ENCODE measurements at regions not wholly inside any gene's neighbourhood (a gene's known extent, or its start where the extent isn't known, plus 50 kb on each side); places are given as distances from the start of the nearest gene placed in this dataset.
"Not testable (repeated sequence)": the region's sequence is repeated elsewhere in the genome, so short reads cannot be mapped to it uniquely, and the experiment has no call there.

DNA sequence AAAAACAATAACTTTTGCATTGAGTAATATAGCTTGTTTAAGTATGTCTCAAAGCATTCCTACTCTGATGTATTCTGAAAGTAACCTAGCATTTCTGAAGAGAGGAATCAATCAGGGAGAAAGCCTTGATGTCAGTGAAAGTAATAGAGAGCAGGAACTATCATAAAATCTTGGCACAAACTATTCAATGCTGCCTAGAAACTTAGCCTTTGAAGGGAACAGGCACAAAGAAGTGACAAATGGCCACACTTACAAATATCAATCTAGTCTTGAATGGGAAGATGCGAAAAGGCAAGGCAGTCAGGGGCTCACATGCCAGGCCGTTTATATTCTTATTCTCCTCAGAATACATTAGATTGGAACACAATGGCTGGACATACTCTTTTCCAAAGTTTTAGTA lies 576.5 kb upstream of the ANO3 start:
- intact Hi-C loops (cut with micrococcal nuclease) = no loop called here

- intact Hi-C loops (cut with micrococcal nuclease) = no loop called here
Measured at GRCh38 chr11:25755918-25756584, 575.9 kb upstream of the ANO3 start.

GRCh38 chr11:25758145-25758661 lies 573.7 kb upstream of the ANO3 start:
- intact Hi-C loops (cut with micrococcal nuclease) = no loop called here

GRCh38 chr11:25766332-25767015 lies 565.5 kb upstream of the ANO3 start:
- intact Hi-C loops (cut with micrococcal nuclease) = no loop called here

- intact Hi-C loops (cut with micrococcal nuclease) = no loop called here
Measured at GRCh38 chr11:25769287-25769686, 562.6 kb upstream of the ANO3 start.

DNA sequence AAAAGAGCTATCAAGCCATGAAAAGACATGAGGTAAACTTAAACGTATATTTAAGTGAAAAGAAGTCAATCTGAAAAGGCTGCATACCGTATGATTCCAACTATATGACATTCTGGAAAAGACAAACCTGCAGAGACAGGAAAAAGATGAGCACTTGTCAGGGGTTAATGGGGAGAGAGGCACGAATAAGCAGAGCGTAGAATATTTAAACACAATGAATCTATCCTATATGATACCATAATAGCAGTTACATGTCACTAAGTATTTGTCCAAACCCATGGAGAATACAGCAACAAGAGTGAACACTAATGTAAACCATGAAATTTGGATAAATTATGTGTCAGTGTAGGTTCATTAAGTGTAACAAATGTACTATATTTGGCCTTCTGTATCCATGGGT lies 560.3 kb upstream of the ANO3 start:
- intact Hi-C loops (cut with micrococcal nuclease) = no loop called here

- intact Hi-C loops (cut with micrococcal nuclease) = no loop called here
Measured at GRCh38 chr11:25775603-25776002, 556.3 kb upstream of the ANO3 start.

DNA sequence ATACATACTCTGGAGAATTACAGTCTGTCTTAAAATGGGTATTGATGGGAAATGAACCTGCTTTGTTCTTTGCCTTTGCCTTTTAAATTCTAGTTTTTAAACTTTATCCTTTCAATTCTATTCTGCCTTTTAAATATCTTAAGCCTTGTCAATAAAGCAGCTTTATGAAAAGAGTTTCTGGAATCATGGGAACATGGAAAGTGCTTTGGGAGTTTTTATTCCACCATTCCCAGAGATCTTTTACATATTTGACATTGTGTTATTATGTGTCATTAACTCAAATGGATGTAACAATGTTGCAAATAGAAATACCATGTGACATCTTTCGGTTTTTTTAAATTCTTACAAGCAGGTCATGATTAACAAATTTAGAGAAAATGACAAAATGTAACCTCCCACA lies 555.7 kb upstream of the ANO3 start:
- intact Hi-C loops (cut with micrococcal nuclease) = no loop called here

DNA sequence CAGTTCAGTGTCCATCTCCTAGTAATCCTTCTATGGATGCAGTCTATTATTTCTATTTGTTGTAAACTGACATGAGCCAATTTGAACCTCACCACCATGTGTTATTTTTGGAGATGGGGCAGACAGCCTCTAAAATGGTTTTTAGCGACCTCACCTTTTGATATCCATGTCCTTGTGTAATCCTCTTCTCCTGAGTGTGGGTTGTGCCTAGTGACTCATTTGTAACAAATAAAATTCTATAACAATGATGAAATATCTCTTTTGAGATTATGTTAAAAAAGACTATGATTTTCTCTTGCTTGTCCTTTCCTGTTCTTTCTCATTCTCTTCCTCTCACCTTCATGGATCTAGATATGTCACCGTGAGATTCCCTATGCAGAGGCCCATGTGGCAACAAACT lies 554.6 kb upstream of the ANO3 start:
- intact Hi-C loops (cut with micrococcal nuclease) = no loop called here

DNA sequence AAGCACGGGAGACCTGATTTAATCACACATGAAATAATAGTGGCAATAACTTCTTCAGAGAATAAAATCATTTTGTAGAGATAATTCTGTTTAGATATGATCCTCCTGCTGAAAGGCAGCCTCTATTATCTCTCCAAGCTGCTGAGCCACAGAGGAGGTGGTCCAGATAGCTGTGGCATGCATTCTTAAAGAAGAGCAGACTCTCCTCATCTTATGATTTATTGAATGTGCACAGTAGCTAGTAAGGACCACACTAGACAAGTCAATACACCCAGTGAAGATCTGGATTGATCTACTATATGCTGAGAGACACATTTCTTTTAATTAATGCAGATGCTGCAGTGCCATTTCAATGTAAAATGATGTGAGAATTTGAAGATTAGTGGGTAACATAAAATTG lies 552.9 kb upstream of the ANO3 start:
- intact Hi-C loops (cut with micrococcal nuclease) = no loop called here

DNA sequence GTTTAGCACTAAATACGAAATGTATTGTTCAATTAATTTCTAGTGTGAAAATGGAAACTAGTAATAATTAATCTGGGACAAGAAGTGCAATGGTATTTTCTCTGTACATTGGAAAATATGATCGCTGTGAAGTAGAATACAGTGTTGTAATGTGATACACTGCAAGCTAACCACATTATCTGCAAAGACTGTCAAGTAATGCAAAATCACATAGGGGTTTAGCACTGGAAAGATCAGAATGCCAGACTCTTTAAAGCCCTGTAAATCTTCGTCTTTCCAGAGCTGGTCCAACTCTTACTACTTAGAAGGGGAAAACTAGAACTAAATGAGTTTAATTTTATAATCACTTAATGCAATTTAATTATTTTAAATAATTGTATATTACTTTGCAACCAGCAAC lies 544.5 kb upstream of the ANO3 start:
- intact Hi-C loops (cut with micrococcal nuclease) = no loop called here

DNA sequence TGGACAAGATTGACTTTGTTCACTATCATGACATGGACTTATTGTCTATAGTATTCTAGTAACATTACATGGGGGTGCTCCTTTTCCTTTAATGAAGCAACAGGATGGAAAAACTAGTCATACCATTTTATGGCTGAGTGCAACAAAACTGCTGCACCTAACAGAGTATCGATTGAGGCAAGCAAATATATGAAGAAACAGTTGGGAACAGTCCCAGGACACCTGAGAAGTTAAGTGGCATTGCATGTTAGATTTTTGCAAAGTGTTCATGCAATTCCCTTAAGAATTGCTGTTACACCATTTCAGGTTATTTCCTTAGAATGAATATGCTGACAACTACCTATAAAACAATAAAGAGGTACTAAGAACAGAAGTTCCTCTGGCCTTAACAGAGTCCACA lies 541.5 kb upstream of the ANO3 start:
- intact Hi-C loops (cut with micrococcal nuclease) = no loop called here

DNA sequence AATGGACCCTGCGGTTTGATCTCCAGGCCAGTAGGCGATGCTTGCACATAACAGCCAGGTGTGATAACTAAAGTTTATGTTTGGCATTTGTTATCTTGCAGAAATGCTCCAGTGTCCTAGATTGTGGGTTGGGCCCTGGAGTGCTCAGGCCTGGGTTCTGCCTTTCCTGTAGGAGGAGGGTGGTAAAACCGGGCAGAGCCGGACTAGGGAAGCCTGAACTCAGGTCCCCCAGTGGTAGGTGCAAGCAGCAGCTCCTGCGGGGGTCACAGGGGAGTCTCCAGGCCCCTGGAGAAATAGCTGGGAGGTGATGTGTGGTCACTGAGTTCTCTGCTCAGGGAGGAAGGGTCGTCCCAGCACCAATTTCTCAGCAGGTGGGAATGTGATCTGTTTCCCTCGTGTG lies 538.3 kb upstream of the ANO3 start:
- intact Hi-C loops (cut with micrococcal nuclease) = no loop called here

DNA sequence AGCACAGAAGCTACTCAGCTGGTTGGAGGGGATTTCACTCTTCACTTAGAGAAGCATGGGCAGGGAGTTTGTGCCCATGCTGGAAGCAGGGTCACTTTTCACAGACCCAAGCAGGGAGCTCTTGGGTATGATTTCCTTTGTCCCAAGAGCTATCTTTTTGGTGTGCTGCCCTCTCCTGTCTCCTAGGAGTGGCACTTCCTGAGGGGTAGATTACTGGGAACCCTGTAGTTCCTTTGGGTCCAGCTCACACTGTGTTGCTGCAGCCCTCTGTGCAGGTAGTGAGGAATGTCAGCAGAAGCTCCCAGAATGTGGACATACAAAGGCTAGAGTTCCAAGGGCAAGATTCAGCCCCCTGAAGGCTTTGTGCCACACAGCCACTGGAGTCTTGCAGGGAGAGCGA lies 537.1 kb upstream of the ANO3 start:
- intact Hi-C loops (cut with micrococcal nuclease) = no loop called here

DNA sequence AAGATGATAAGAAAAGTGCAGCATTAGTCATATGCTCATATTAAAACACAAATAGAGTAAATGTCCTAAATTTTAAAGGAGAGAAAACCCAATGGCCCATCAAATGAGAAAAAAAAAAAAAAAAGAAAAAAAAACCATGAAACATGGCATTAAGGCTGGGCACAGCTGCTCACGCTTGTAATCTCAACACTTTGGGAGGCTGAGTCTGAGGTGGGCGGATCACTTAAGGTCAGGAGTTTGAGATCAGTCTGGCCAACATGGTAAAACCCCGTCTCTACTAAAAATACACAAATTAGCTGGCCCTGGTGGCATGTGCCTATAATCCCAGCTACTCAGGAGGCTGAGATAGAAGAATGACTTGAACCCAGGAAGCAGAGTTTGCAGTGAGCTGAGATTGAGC lies 515.5 kb upstream of the ANO3 start:
- intact Hi-C loops (cut with micrococcal nuclease) = no loop called here

DNA sequence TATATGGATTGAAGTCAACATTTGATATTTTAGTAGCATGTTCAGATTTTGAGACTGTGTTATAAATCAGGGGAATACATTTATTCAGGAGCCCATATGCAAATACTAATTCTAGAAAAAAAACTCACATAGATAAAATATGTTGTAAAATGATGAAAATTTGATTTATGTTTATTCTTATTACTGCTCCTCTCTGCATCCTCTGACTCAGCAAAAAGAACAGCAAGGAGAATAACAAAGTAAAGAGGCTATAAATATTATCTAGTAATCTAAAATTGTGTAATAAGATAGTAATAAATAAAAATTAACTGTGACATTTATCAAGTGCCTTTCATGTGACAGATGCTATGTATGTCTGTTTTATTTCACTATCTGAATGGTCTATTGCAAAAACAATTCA lies 507.2 kb upstream of the ANO3 start:
- intact Hi-C loops (cut with micrococcal nuclease) = no loop called here

DNA sequence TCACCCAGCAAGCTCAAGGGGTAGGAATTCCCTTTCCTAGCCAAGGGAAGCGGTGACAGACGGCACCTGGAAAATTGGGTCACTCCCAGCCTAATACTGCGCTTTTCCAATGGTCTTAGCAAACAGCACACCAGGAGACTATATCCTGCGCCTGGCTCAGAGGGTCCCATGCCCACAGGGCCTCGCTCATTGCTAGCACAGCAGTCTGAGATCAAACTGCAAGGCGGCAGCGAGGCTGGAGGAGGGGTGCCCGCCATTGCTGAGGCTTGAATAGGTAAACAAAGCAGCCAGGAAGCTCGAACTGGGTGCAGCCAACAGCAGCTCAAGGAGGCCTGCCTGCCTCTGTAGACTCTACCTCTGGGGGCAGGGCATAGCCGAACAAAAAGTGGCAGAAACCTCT lies 500.4 kb upstream of the ANO3 start:
- intact Hi-C loops (cut with micrococcal nuclease) = not testable (repeated sequence)

DNA sequence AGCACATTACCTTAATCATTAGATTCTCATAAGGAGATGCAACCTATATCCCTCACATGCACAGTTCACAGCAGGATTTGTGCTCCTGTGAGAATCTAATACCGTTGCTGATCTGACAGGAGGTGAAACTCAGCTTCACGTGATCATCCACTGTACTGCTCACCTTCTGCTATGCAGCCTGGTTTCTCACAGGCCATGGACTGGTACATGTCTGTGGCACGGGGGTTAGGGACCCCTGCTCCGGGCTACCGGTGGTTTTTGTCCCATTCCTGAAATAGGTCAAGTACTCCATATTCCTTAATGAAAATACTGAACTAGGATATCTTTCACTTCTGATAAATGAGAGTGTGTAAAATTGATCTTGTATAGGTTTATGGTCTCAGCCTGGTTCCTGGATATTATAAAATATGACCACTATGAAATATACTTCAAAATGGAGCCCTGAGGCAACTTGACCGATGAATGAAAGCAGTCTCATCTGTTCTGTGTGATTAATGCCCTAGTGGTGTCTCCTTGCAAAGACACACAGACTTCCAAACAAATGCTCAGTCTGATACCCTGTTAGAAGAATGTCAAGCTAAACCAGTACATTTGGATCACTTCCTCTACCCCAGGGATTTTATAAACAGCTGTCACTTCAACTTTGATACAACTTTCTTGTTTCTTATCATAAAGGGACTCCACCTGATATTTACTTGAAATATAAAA lies 492.9 kb upstream of the ANO3 start:
- intact Hi-C loops (cut with micrococcal nuclease) = no loop called here

- intact Hi-C loops (cut with micrococcal nuclease) = no loop called here
Measured at GRCh38 chr11:25844811-25845210, 487.1 kb upstream of the ANO3 start.

DNA sequence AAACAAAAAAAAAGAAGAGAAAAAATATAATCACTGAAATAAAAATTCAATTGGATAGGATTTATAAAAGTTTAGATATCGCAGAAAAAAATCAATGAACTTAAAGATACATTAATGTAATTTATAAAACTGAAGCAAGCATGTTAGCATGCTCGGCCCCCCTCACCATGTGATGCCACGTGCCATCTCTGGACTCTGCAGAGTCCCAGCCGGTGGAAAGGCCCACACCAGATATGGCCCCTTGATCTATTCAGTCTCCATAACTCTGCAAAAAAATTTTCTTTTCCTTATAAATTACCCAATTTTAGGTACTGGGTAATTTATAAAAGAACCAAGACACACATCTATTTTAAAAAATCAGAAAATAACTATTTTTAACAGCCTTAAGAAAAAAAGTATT lies 476.0 kb upstream of the ANO3 start:
- intact Hi-C loops (cut with micrococcal nuclease) = no loop called here

GRCh38 chr11:25859776-25860175 lies 472.2 kb upstream of the ANO3 start:
- intact Hi-C loops (cut with micrococcal nuclease) = no loop called here

DNA sequence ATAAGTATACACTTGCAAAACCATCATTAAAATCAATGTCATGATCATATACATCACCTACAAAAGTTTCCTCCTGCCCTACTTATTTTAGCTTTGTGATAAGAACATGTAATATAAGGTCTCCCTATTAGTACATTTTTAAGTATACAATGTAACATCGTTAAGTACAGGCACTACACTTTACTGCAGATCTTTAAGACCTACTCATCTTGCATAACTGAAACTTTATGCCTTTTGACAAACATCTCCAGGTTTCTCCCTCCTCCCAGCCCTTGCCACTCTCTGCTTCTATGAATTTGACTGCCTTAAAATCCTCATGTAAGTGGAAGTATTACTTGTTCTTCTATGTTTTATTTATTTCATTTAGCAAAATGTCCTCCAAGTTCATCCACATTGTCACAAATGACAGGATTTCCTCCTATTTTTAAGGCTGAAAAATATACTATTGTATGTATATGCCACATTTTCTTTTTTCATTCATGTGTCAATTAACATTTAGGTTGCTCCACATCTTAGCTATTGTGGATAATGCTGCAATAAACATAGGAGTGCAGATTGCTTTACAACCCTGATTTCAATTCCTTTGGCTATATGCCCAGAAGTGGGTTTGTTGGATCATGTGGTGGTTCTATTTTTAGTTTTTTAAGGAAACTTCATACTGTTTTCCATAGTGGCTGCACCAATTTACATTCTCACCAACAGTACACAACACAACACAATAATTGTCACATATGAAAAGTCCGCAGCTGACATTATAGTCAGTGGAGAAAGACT lies 471.1 kb upstream of the ANO3 start:
- intact Hi-C loops (cut with micrococcal nuclease) = no loop called here

All from T-helper 1 cell treated with Interleukin-12 subunit alpha and Interleukin-12 subunit beta and Interleukin-4 antibody, amounts not matched to agents 30 ng/mL and 1 ng/mL, for 36 hours (primary cell).